Stimulated activated memory B cell treated with anti-CD40 and anti-IgM and Interleukin-4, amounts not matched to agents 10 μg/mL and 1 μg/mL and 100 μg/mL, for 72 hours (primary cell): ENCODE measurements at regions not wholly inside any gene's neighbourhood (a gene's known extent, or its start where the extent isn't known, plus 50 kb on each side); places are given as distances from the start of the nearest gene placed in this dataset.
"Not testable (repeated sequence)": the region's sequence is repeated elsewhere in the genome, so short reads cannot be mapped to it uniquely, and the experiment has no call there.

Experiments
- ATAC-seq: fragments of 150-1000 bp; cut with Tn5 transposase; 2 replicates; pipeline ENCODE4 v1.10.0; 2021
- H3K27ac Mint-ChIP-seq: one replicate; pipeline ENCODE4 v1.8.0; 2022; ENCODE audit warnings: mild to moderate bottlenecking, mixed read lengths
- H3K27me3 Mint-ChIP-seq: one replicate; pipeline ENCODE4 v1.8.0; 2022; ENCODE audit warnings: mixed read lengths
- H3K36me3 Mint-ChIP-seq: one replicate; pipeline ENCODE4 v1.8.0; 2022; ENCODE audit warnings: mixed read lengths
- H3K4me1 Mint-ChIP-seq: one replicate; pipeline ENCODE4 v1.8.0; 2022; ENCODE audit warnings: mixed read lengths
- H3K4me3 Mint-ChIP-seq: one replicate; pipeline ENCODE4 v1.8.0; 2022; ENCODE audit warnings: mild to moderate bottlenecking, moderate library complexity, mixed read lengths
- H3K9me3 Mint-ChIP-seq: one replicate; pipeline ENCODE4 v1.8.0; 2022; ENCODE audit warnings: mixed read lengths

DNA sequence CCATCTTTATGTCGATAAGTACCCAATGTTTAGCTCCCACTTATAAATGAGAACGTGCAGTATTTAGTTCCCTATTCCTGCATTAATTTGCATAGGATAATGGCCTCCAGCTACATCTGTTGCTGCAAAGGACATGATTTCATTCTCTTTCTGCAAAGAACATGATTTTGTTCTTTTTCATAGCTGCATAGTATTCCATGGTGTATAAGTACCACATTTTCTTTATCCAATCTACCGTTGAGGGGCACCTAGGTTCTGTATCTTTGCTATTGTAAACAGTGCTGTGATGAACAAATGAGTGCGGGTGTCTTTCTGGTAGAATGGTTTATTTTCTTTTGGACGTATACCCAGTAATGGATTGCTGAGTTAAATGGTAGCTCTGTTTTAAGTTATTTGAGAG lies 63.0 kb downstream of the HLX start:
- Mint-ChIP-seq H3K27ac (no peak overlapping the region), H3K9me3 (no peaks in the 10 kb centered on the region), H3K36me3 (no peaks in the 10 kb centered on the region), H3K27me3 (no peaks in the 10 kb centered on the region), H3K4me1 (peaks cover 13% of the 10 kb centered on the region), H3K4me3 (no peak overlapping the region)
- ATAC-seq: no peak

DNA sequence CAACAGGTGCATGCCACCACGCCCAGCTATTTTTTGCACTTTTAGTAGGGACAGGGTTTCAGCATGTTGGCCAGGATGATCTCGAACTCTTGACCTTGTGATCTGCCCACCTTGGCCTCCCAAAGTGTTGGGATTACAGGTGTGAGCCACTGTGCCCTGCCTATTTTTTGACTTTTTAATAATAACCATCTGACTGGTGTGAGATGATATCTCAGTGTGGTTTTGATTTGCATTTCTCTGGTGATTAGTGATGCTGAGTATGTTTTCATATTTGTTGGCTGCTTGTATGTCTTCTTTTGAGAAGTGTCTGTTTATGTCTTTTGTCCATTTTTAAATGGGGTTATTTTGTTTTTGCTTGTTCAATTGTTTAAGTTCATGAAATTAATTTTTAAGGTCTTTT lies 63.7 kb downstream of the HLX start:
- not testable (repeated sequence) for H3K36me3 Mint-ChIP-seq, ATAC-seq, H3K9me3 Mint-ChIP-seq, H3K27me3 Mint-ChIP-seq, H3K27ac Mint-ChIP-seq, H3K4me3 Mint-ChIP-seq
- peaks cover 13% of the 10 kb centered on the region for H3K4me1 Mint-ChIP-seq

DNA sequence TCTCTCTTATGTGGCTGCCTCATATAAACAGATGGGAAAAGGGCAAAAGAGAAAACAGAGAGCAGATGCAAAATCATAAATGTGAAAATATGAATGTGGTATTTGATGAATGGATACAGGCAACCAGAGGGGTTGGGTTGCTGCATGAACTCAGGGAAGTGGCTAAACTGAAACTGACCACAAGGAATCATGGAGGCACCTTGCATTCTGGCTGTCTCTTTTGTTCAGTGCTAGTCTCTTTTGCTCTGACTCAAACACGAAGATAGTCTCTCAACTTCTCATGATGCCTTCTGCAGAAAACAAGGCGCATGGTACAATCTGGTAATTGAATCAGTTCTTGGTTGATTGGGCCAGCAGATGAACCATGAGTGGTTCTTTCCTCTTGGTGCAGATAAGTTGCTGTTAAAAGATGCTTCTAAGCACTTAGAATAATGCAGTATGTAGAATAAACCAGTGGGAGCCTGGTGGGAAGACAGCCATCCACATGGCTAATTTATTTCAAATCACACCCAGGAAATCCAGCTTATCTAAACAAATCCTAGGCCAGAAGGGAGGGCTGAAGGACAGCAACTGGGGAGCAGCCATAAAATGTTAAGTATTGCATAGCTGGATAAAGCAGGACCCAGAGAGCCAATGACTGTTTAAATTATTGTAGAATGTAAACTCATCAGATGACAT lies 64.2 kb downstream of the HLX start:
- H3K4me1 Mint-ChIP-seq: peaks cover 13% of the 10 kb centered on the region
- no peaks in the 10 kb centered on the region for H3K9me3 Mint-ChIP-seq
- no peak for ATAC-seq
- no peak overlapping the region for H3K27ac Mint-ChIP-seq
- H3K27me3 Mint-ChIP-seq: no peaks in the 10 kb centered on the region
- no peak overlapping the region for H3K4me3 Mint-ChIP-seq
- H3K36me3 Mint-ChIP-seq: no peaks in the 10 kb centered on the region

DNA sequence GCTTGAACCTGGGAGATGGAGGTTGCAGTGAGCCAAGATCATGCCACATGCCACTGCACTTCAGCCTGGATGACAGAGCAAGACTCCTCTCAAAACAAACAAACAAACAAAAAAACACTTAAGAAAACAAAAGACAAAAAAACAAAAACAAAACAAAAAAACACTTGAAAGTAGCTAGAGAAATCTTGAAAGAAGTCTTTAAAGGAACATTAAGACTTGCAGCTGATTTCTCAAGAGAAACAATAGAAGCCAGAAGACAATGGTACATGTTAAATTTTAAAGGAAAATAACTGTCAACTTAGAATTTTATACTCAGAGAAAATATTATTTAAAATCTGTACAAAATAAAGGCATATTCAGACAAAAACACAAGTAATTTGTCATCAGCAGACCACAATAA lies 71.3 kb downstream of the HLX start:
- no peak for ATAC-seq
- Mint-ChIP-seq H3K36me3 (peaks cover 11% of the 10 kb centered on the region), H3K9me3 (peaks cover 11% of the 10 kb centered on the region), H3K4me3 (no peak overlapping the region), H3K27me3 (no peaks in the 10 kb centered on the region), H3K4me1 (no peaks in the 10 kb centered on the region), H3K27ac (no peak overlapping the region)

DNA sequence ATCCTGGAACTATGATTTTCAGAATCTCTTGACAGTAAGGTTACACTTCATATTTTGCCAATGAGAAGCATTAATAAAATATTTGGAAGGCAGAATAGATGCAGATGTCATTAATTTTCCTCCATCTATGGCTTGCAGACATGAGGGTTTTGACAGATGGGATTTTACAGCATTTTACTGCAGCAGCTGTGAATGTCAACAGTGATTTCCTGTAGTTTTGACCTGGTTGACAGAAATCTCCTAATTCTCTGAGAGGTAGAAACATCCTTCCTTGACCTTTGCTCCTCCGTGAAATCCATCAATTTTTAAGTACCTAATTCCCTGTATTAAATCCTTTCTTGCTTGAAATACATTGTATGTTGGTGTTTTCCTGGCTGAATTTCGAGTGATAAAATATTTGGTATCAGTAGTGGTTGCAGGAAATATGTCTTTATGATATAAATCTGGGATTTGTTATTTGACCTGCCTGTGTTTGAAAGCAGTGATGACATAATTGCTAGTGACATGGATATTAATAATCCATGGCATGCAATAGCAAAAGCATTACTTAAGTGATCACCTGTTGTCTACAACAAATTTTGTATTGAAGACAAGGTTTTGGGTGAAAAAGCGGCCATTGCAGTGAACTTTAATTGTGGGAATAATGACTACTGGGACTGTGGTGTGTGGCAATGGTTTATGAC lies 73.9 kb downstream of the HLX start:
- Mint-ChIP-seq H3K36me3 (peaks cover 11% of the 10 kb centered on the region), H3K27ac (no peak overlapping the region), H3K4me1 (no peaks in the 10 kb centered on the region), H3K9me3 (peaks cover 11% of the 10 kb centered on the region), H3K27me3 (no peaks in the 10 kb centered on the region), H3K4me3 (no peak overlapping the region)
- ATAC-seq: no peak

DNA sequence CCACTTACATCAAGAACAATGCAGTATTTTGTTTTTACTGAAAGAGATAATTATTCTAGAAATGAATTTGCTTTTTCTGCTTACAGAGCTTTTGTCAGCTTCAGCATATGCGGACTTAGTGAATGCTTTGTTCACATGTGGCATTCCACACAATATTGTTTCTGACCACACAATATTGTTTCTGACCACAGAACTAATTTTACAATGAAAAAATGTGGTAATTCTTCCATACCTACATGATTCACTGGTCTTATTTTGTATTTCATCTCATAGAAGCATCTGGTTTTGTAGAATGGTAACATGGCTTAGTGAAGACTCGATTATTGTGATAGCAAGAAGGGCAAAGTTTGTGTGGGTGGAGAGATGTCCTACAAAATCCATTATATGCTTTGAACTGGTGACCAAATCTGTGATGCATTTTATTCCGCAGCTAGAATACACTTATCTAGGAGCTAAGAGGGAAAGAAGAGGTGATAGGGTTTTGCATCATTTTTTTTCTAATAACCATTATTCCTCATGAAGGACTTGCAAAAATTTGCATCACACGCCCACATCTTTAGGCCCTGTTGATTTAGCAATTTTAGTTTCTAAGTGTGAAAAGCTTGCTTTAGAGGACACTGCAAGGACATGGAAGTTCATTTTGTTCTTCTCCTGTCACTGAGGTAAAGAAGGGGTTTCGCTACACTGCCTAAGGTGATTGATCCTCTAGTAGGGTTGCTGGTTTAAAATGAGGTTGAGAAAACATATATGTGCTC lies 75.3 kb downstream of the HLX start:
- Mint-ChIP-seq H3K27me3 (no peaks in the 10 kb centered on the region), H3K27ac (no peak overlapping the region), H3K4me1 (no peaks in the 10 kb centered on the region), H3K36me3 (peaks cover 11% of the 10 kb centered on the region), H3K4me3 (no peak overlapping the region), H3K9me3 (peaks cover 11% of the 10 kb centered on the region)
- ATAC-seq: no peak

DNA sequence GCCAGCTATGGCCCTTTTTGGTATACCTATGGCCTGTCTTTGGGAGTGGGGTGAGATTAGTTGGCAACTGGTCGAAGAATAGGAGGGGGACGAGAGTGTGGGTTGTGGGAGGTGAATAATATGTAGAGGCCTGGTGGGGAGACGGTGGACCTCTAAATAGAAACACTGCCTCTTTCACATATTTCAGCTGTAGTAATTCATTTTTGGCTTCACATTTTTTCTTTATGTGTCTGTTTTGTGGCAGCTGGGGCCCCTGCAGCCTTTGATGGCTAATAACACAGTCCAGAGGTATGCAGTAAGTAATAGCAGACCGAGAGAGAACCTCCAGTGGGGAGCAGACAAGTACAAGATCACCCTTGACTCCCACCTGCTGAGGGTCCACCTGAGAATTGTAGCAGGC lies 75.9 kb downstream of the HLX start:
- peaks cover 5% of the 10 kb centered on the region for H3K36me3 Mint-ChIP-seq
- no peaks in the 10 kb centered on the region for H3K27me3 Mint-ChIP-seq
- peaks cover 6% of the 10 kb centered on the region for H3K9me3 Mint-ChIP-seq
- no peak overlapping the region for H3K4me3 Mint-ChIP-seq
- no peaks in the 10 kb centered on the region for H3K4me1 Mint-ChIP-seq
- ATAC-seq: no peak
- H3K27ac Mint-ChIP-seq: no peak overlapping the region

DNA sequence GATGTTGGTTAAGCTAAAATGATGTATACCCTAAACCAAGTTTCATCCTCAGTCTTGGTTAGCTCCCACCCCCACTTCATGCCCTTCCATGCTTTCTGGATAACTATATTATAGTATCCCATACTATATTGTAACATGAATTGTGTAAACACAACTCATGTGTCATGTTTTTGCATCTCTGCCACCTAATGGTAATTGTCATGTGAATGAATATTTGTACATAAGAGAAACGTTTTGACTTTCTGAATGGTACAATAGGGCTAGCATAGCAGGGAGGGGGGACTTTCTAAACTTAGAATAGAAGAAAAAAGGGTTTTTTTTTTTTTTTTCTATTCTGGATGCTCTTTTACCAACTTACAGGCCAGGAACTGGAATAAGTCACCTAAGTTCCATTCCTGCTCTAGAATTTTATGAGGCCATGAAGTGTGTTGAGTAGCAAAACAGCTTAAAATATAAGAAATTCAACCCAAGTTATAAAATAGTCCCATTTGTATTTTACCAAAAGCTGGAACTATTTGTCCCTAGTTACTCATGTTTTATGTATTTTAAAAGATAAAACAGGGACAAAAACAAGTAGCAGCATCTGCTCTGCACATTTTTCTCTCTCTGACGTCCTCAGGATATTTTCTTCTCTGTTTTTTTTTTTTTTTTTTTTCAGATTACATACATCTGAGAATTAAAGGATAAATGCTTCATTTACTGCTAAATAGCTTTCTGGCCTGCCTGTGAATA lies 77.4 kb downstream of the HLX start:
- ATAC-seq: no peak
- Mint-ChIP-seq H3K4me3 (no peak overlapping the region), H3K4me1 (peaks cover 5% of the 10 kb centered on the region), H3K9me3 (peaks cover 3% of the 10 kb centered on the region), H3K36me3 (no peaks in the 10 kb centered on the region), H3K27me3 (no peaks in the 10 kb centered on the region), H3K27ac (no peak overlapping the region)

DNA sequence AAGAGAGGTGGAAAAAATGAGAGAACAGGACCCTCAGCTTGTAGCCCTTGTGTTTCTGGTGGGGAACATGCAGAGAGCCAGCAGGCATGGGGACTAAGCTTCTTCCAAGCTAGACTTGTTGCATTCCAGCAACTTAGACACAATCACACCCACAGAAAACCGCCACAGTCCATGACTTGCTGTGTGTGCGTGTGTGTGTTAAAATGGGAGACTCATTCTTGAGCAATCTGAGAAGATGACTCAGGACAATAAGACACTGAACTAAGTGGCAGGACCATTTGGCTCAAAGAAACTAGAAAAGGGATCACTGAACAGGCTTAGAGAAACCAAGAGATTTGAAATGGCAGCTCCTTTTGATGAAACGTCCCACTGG lies 78.0 kb downstream of the HLX start:
- peaks cover 10% of the 10 kb centered on the region for H3K4me1 Mint-ChIP-seq
- H3K27me3 Mint-ChIP-seq: no peaks in the 10 kb centered on the region
- no peak for ATAC-seq
- peaks cover 3% of the 10 kb centered on the region for H3K9me3 Mint-ChIP-seq
- no peak overlapping the region for H3K27ac Mint-ChIP-seq
- H3K4me3 Mint-ChIP-seq: no peak overlapping the region
- no peaks in the 10 kb centered on the region for H3K36me3 Mint-ChIP-seq

DNA sequence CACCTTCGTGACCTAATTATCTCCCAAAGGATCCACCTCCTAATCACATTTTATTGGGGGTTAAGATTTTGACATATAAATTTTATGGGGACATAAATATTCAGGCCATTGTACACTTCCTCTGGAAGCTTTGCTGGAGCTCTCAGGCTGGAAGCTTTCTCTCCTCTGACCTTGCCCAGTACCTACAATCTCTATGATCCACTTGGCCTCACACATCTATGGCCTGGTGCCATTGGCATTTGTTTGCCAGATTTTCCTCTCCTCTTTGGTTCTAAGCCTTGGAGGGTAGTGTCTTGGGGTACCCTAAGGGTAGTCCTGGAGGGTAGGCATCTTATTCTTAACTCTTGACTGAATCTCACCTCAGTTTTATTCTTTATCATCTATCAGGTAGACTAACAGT lies 79.0 kb downstream of the HLX start:
- no peaks in the 10 kb centered on the region for H3K27me3 Mint-ChIP-seq
- ATAC-seq: no peak
- no peak overlapping the region for H3K4me3 Mint-ChIP-seq
- no peak overlapping the region for H3K27ac Mint-ChIP-seq
- H3K9me3 Mint-ChIP-seq: no peaks in the 10 kb centered on the region
- peaks cover 10% of the 10 kb centered on the region for H3K4me1 Mint-ChIP-seq
- H3K36me3 Mint-ChIP-seq: no peaks in the 10 kb centered on the region

DNA sequence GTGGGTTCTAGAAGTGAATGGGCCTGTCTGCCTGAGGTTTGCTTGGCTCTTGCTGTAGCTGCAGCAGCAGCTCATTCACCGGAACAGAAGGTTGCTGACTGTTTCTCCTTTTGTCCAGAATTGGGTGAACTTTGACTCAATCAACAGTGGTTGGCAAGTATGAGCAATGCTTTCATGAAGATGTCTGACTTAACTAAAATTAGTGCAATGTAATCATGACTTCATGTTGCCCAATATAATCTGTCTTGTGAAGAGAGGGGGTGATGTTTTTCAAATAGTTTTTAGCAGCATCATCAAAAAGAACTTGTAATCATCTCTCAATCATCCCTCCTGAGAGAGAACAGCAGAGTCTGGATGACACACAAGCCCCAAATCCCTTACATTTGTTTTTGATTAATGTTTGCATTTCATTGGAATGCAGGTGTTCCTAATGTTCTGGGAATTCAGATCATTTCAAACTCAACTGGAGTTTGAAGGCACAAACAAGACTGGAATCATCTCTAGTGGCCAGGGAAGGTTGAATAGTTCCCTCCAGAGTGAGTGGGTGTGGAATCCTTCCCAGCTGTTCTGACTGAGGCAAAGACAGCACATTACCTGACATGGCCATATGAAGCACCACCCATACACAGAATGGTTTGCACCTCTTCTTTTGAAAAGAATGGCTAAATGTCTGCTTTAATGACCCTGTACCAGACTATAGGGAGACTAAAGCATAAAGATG lies 82.9 kb downstream of the HLX start:
- peak; percentile 86 for ATAC-seq
- Mint-ChIP-seq H3K4me3 (no peak overlapping the region), H3K9me3 (peaks cover 8% of the 10 kb centered on the region), H3K27ac (peak overlapping the region; percentile 70), H3K27me3 (no peaks in the 10 kb centered on the region), H3K36me3 (peaks cover 10% of the 10 kb centered on the region), H3K4me1 (peaks cover 10% of the 10 kb centered on the region)

DNA sequence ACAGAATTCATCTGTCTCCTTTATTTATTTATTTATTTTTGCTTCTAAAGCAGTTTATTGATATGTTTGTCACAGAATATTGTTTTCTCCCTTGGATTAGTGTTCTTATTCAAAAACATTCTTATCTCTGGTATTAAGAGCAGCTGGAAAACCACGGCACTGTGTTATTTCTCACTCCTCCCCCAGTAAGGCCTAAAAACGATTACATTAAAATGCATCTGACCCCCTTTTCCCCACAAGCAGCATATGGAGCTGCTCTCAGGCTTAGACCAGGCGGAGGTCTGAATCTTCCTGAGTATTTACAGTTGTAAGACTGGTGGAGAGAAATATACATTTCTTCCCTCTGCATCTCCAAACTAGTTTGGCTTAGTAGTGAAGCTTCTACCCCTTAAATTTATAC lies 86.8 kb downstream of the HLX start:
- H3K4me1 Mint-ChIP-seq: peaks cover 10% of the 10 kb centered on the region
- no peaks in the 10 kb centered on the region for H3K27me3 Mint-ChIP-seq
- H3K4me3 Mint-ChIP-seq: no peak overlapping the region
- H3K27ac Mint-ChIP-seq: no peak overlapping the region
- H3K9me3 Mint-ChIP-seq: peaks cover 8% of the 10 kb centered on the region
- no peak for ATAC-seq
- H3K36me3 Mint-ChIP-seq: peaks cover 10% of the 10 kb centered on the region

DNA sequence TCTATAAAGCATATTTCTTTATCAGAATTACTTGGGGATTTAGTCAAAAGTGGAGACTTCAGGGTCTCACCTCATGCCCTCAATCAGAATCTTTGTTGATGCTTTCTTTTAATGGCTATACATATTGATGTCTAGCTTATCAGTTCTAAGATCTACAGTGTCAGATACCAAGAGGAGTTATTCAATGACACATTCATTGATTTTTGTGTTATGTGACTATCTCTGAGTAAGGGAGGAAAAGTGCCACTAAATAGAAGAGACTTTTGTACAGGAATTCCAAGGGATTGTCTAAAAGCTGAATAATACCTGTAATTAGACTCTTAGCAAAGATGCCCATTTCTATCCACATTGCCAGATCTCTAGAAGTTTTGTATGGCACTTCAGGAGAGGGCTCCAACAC lies 87.2 kb downstream of the HLX start:
- ATAC-seq: no peak
- peaks cover 10% of the 10 kb centered on the region for H3K36me3 Mint-ChIP-seq
- H3K4me1 Mint-ChIP-seq: peaks cover 7% of the 10 kb centered on the region
- peaks cover 8% of the 10 kb centered on the region for H3K9me3 Mint-ChIP-seq
- H3K27ac Mint-ChIP-seq: no peak overlapping the region
- H3K4me3 Mint-ChIP-seq: no peak overlapping the region
- no peaks in the 10 kb centered on the region for H3K27me3 Mint-ChIP-seq

DNA sequence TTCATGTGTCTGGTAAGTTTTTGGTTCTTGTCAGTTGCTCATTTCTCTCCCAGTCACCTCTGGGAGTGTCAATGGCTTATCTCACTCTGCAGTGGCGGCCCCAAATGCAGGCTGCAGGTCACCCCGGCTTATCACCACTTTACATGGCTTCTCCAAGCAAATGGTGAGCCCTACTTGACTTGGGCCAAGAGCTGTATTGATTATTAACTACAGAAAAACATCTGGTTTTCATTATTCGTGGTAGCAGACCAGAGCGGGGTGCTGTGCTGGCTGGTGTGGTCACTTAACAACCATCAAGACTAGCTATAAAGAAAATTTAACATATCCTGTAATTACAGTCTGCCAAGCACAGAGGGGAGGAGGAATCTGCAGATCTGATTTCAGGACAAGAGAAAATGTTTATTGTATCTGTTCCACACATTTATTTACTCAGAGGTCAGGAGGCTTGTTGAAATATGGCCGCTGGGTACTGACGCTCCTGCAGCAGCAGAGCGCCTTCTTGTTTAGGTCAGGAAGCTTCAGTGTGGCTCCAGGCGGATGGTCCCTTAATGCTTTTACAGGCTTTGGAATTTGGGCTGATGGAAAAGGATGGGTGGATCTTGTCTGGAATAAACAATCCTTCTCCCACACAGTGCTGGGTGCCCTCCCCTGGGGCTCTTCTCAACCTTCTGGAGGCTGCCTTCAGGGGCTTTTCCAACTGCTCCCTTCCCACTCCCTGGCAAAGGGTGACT lies 87.8 kb downstream of the HLX start:
- no peak for ATAC-seq
- peaks cover 8% of the 10 kb centered on the region for H3K9me3 Mint-ChIP-seq
- no peak overlapping the region for H3K27ac Mint-ChIP-seq
- no peaks in the 10 kb centered on the region for H3K27me3 Mint-ChIP-seq
- H3K36me3 Mint-ChIP-seq: peaks cover 10% of the 10 kb centered on the region
- no peak overlapping the region for H3K4me3 Mint-ChIP-seq
- peaks cover 1% of the 10 kb centered on the region for H3K4me1 Mint-ChIP-seq
